Tibial nerve (tissue), 4 donors: ENCODE measurements at regions not wholly inside any gene's neighbourhood (a gene's known extent, or its start where the extent isn't known, plus 50 kb on each side); places are given as distances from the start of the nearest gene placed in this dataset.

Experiments used
- DNase-seq, 2 donors: peaks; one replicate each; pipeline ENCODE4 v3.0.0-alpha.2; 2019; ENCODE audit warnings: low spot score in 2 of 2
- H3K27ac ChIP-seq, 4 donors: fragments of 200-600 bp; sonication (generic) in 3 of 4; one replicate each; pipeline ENCODE4 v1.5.1; 2017 to 2019; ENCODE audit warnings: mild to moderate bottlenecking in 1 of 4
- H3K27me3 ChIP-seq, 2 donors: fragments of 200-600 bp; sonication (generic) in 1 of 2; one replicate each; pipeline versions ENCODE4 v1.5.1 to v1.6.0; 2017 to 2019
- H3K36me3 ChIP-seq, 3 donors: fragments of 200-600 bp; sonication (generic); one replicate each; pipeline ENCODE4 v1.5.1; 2018 to 2019
- H3K4me1 ChIP-seq, 4 donors: fragments of 200-600 bp; sonication (generic) in 3 of 4; one replicate each; pipeline ENCODE4 v1.5.1; 2017 to 2019
- H3K4me3 ChIP-seq, 4 donors: fragments of 200-600 bp; sonication (generic) in 3 of 4; one replicate each; pipeline ENCODE4 v1.5.1; 2017 to 2019; ENCODE audit warnings: mild to moderate bottlenecking in 1 of 4, moderate library complexity in 1 of 4
- H3K9me3 ChIP-seq, 4 donors: fragments of 200-600 bp; sonication (generic) in 3 of 4; one replicate each; pipeline ENCODE4 v1.5.1; 2017 to 2019
- EP300 ChIP-seq, 2 donors: sonication (generic); formaldehyde crosslinking; IDR thresholded peaks; one replicate each; pipeline ENCODE4 v1.6.1; 2017; ENCODE audit warnings: antibody characterized with exemption in 2 of 2, mild to moderate bottlenecking in 1 of 2
- POLR2A ChIP-seq, 2 donors: fragments of 450-650 bp; IDR thresholded peaks; one replicate each; pipeline ENCODE4 v1.6.1; 2017; ENCODE audit warnings: antibody characterized with exemption in 2 of 2, mild to moderate bottlenecking in 2 of 2, moderate library complexity in 2 of 2
- WGBS, 2 donors: methylation state at CpG; one replicate each; pipeline ENCODE4 v1.1.5; 2018; 5-methylcytosine and 5-hydroxymethylcytosine counted together
- TF ChIP-seq, protein P1 (sequence below), 5 experiments: fragments of 200-600 bp in 3 of 5; fragments of 450-650 bp in 2 of 5; sonication (generic) in 3 of 5; IDR thresholded peaks; one replicate each; pipeline ENCODE4 v1.5.1; 2016 to 2019; ENCODE audit warnings: antibody characterized with exemption in 5 of 5, mild to moderate bottlenecking in 3 of 5, moderate library complexity in 2 of 5

GRCh38 chr3:83438188-83438587 lies 1520.6 kb upstream of the CADM2 start:
- 46 to 78% methylated on average over 1 of the region's 1 CpG for WGBS, 2 donors
- Histone ChIP-seq H3K27ac (no peak overlapping the region), H3K4me1 (no peaks in the 10 kb centered on the region), H3K36me3 (no peaks in the 10 kb centered on the region), H3K9me3 (no peaks in the 10 kb centered on the region), H3K27me3 (no peaks in the 10 kb centered on the region), H3K4me3 (no peak overlapping the region)
- TF ChIP-seq EP300 (IDR thresholded peaks at IDR 0.05) (no peak), POLR2A (IDR thresholded peaks at IDR 0.05) (no peak)
- TF ChIP-seq, protein P1, sequence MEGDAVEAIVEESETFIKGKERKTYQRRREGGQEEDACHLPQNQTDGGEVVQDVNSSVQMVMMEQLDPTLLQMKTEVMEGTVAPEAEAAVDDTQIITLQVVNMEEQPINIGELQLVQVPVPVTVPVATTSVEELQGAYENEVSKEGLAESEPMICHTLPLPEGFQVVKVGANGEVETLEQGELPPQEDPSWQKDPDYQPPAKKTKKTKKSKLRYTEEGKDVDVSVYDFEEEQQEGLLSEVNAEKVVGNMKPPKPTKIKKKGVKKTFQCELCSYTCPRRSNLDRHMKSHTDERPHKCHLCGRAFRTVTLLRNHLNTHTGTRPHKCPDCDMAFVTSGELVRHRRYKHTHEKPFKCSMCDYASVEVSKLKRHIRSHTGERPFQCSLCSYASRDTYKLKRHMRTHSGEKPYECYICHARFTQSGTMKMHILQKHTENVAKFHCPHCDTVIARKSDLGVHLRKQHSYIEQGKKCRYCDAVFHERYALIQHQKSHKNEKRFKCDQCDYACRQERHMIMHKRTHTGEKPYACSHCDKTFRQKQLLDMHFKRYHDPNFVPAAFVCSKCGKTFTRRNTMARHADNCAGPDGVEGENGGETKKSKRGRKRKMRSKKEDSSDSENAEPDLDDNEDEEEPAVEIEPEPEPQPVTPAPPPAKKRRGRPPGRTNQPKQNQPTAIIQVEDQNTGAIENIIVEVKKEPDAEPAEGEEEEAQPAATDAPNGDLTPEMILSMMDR (IDR thresholded peaks at IDR 0.05) = no peak
- no peak for DNase-seq

DNA sequence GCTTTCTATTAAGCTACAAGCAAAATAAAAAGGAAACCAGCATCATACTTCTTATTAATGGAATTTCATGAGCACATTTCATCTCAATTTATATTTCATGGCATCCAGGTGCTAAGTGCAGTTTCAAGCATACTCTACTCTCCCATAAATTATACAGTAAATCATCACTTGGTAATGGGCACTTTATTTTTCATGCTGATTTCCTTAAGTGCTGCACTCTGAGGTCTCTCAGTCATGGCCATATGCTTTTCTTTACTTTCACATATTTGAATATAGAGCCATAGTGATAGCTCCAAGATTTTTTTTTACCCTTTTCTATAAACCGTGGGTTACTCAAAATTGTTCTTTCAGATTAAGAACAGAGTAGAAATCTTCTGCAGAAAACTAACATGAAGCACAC lies 1505.7 kb upstream of the CADM2 start:
- no peak for DNase-seq
- no peaks in the 10 kb centered on the region for H3K9me3 ChIP-seq
- no peaks in the 10 kb centered on the region for H3K4me1 ChIP-seq
- 41 to 49% methylated on average over 1 of the region's 1 CpG for WGBS, 2 donors
- H3K27me3 ChIP-seq = no peaks in the 10 kb centered on the region
- no peaks in the 10 kb centered on the region for H3K36me3 ChIP-seq
- no peak overlapping the region for H3K4me3 ChIP-seq
- no peak overlapping the region for H3K27ac ChIP-seq
- no peak for TF ChIP-seq EP300 (IDR thresholded peaks at IDR 0.05)
- TF ChIP-seq, protein P1 (IDR thresholded peaks at IDR 0.05) = no peak
- no peak for TF ChIP-seq POLR2A (IDR thresholded peaks at IDR 0.05)

DNA sequence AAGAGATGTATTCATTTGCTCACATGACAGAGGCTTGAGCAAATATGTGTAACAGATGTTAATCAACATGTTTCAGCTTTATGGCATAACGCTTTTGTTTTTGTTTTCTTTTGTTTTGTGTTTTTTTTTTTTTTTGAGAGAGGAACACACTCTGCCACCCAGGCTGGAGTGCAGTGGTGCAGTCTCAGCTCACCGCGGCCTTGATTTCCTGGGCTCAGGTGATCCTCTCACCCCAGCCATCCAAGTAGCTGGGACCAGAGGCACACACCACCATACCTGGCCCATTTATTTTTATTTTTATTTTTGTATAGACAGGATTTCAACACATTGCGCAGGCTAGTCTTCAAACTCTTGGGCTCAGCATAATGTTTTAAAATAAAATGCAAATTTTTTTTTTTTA lies 1504.4 kb upstream of the CADM2 start:
- no peaks in the 10 kb centered on the region for H3K36me3 ChIP-seq
- H3K4me1 ChIP-seq = no peaks in the 10 kb centered on the region
- no peak overlapping the region for H3K27ac ChIP-seq
- 74 to 85% methylated on average over 4 of the region's 4 CpGs for WGBS, 2 donors
- TF ChIP-seq, protein P1 (IDR thresholded peaks at IDR 0.05) = no peak
- TF ChIP-seq EP300 (IDR thresholded peaks at IDR 0.05) (no peak), POLR2A (IDR thresholded peaks at IDR 0.05) (no peak)
- H3K27me3 ChIP-seq = no peaks in the 10 kb centered on the region
- no peak for DNase-seq
- H3K4me3 ChIP-seq = no peak overlapping the region
- no peaks in the 10 kb centered on the region for H3K9me3 ChIP-seq

- H3K36me3 ChIP-seq = no peaks in the 10 kb centered on the region
- no peak overlapping the region for H3K4me3 ChIP-seq
- 19 to 26% methylated on average over 2 of the region's 2 CpGs for WGBS, 2 donors
- no peaks in the 10 kb centered on the region for H3K9me3 ChIP-seq
- no peak for TF ChIP-seq EP300 (IDR thresholded peaks at IDR 0.05)
- TF ChIP-seq POLR2A (IDR thresholded peaks at IDR 0.05) = no peak
- TF ChIP-seq, protein P1 (IDR thresholded peaks at IDR 0.05) = no peak
- no peak for DNase-seq
- H3K4me1 ChIP-seq = no peaks in the 10 kb centered on the region
- H3K27ac ChIP-seq = no peak overlapping the region
- H3K27me3 ChIP-seq = no peaks in the 10 kb centered on the region
These were observed 1501.2 kb upstream of the CADM2 start for GRCh38 chr3:83457551-83457950.

DNA sequence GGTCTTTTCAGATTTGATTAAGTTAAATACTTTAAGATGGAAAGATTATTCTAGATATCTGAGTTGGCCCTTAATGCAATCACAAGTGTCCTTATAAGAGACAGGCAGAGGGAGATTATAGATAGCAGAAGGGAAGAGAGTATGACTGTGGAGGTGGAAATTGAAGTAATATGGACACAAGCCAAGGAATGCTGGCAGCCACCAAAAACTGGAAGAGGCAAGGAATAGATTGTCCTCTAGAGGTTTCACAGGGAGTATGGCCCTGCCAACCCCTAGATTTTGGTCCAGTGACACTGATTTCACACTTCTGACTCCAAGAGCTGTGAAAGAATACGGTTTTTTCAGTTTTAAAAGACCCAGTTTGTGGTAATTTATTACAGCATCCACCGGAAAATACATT lies 1498.7 kb upstream of the CADM2 start:
- no peak for TF ChIP-seq POLR2A (IDR thresholded peaks at IDR 0.05)
- TF ChIP-seq EP300 (IDR thresholded peaks at IDR 0.05) = no peak
- TF ChIP-seq, protein P1 (IDR thresholded peaks at IDR 0.05) = no peak
- Histone ChIP-seq H3K4me1 (no peaks in the 10 kb centered on the region), H3K36me3 (no peaks in the 10 kb centered on the region), H3K4me3 (no peak overlapping the region), H3K27me3 (no peaks in the 10 kb centered on the region), H3K9me3 (no peaks in the 10 kb centered on the region), H3K27ac (no peak overlapping the region)
- 68 to 86% methylated on average over 2 of the region's 2 CpGs for WGBS, 2 donors
- no peak for DNase-seq
